Neural progenitor cell (in vitro differentiated cells): ENCODE measurements at regions not wholly inside any gene's neighbourhood (a gene's known extent, or its start where the extent isn't known, plus 50 kb on each side); places are given as distances from the start of the nearest gene placed in this dataset.
A peak's percentile ranks its signal among the peaks of the same experiment; 100 is the strongest.

ENCODE experiments used
- DNase-seq: peaks from one replicate; pipeline ENCODE4 v3.0.0-alpha.2; 2016; ENCODE audit warnings: low spot score
- H2AFZ ChIP-seq: fragments of 200-600 bp; sonication (generic); replicated peaks from 2 replicates; pipeline ENCODE4 v1.6.1; 2016; ENCODE audit warnings: antibody characterized with exemption
- H3F3A ChIP-seq: fragments of 200-600 bp; sonication (generic); 2 replicates; pipeline ENCODE4 v1.6.1; 2016; ENCODE audit warnings: antibody characterized with exemption, low read depth
- H3K27ac ChIP-seq: fragments of 200-600 bp; sonication (generic); 2 replicates; pipeline ENCODE4 v1.5.1; 2016; ENCODE audit warnings: mild to moderate bottlenecking
- H3K27me3 ChIP-seq: fragments of 200-600 bp; sonication (generic); 2 replicates; pipeline ENCODE4 v1.6.1; 2016; ENCODE audit warnings: mild to moderate bottlenecking, moderate library complexity
- H3K36me3 ChIP-seq: fragments of 200-600 bp; sonication (generic); 2 replicates; pipeline ENCODE4 v1.5.1; 2016
- H3K4me1 ChIP-seq: fragments of 200-600 bp; sonication (generic); 2 replicates; pipeline ENCODE4 v1.6.1; 2016; ENCODE audit warnings: mixed run types
- H3K4me2 ChIP-seq: fragments of 200-600 bp; sonication (generic); 2 replicates; pipeline ENCODE4 v1.6.1; 2016
- H3K4me3 ChIP-seq: fragments of 200-600 bp; sonication (generic); 2 replicates; pipeline ENCODE4 v1.5.1; 2016
- H3K79me2 ChIP-seq: fragments of 200-600 bp; sonication (generic); 2 replicates; pipeline ENCODE4 v1.6.1; 2016; ENCODE audit warnings: low read depth
- H3K9ac ChIP-seq: fragments of 200-600 bp; sonication (generic); 2 replicates; pipeline ENCODE4 v1.6.1; 2016
- H3K9me3 ChIP-seq: fragments of 200-600 bp; sonication (generic); 2 replicates; pipeline ENCODE4 v1.5.1; 2016; ENCODE audit warnings: low read depth
- H4K20me1 ChIP-seq: fragments of 200-600 bp; sonication (generic); 2 replicates; pipeline ENCODE4 v1.6.1; 2016; ENCODE audit warnings: low read depth
- H3K27ac Mint-ChIP-seq: 3 replicates; pipeline ENCODE4 v1.8.0; 2021; ENCODE audit warnings: mixed read lengths
- H3K27me3 Mint-ChIP-seq: 2 replicates; pipeline ENCODE4 v1.8.0; 2022; ENCODE audit warnings: low read depth, mild to moderate bottlenecking, inconsistent platforms, moderate library complexity, mixed read lengths; ENCODE audit not compliant: insufficient read depth
- H3K36me3 Mint-ChIP-seq: 3 replicates; pipeline ENCODE4 v1.8.0; 2021; ENCODE audit warnings: mixed read lengths
- H3K4me1 Mint-ChIP-seq: 3 replicates; pipeline ENCODE4 v1.8.0; 2021; ENCODE audit warnings: mixed read lengths
- H3K4me3 Mint-ChIP-seq: 3 replicates; pipeline ENCODE4 v1.8.0; 2021; ENCODE audit warnings: mild to moderate bottlenecking, moderate library complexity, mixed read lengths
- H3K9me3 Mint-ChIP-seq: 3 replicates; pipeline ENCODE4 v1.8.0; 2020; ENCODE audit warnings: mixed read lengths
- EZH2 ChIP-seq: fragments of 200-600 bp; sonication (generic); IDR thresholded peaks from 2 replicates; pipeline ENCODE4 v1.6.1; 2017; ENCODE audit warnings: antibody characterized with exemption, mild to moderate bottlenecking, moderate library complexity
- TF ChIP-seq, protein P1 (sequence below): fragments of 200-600 bp; sonication (generic); IDR thresholded peaks from 2 replicates; pipeline ENCODE4 v1.5.1; 2017; ENCODE audit warnings: antibody characterized with exemption, mild to moderate bottlenecking

DNA sequence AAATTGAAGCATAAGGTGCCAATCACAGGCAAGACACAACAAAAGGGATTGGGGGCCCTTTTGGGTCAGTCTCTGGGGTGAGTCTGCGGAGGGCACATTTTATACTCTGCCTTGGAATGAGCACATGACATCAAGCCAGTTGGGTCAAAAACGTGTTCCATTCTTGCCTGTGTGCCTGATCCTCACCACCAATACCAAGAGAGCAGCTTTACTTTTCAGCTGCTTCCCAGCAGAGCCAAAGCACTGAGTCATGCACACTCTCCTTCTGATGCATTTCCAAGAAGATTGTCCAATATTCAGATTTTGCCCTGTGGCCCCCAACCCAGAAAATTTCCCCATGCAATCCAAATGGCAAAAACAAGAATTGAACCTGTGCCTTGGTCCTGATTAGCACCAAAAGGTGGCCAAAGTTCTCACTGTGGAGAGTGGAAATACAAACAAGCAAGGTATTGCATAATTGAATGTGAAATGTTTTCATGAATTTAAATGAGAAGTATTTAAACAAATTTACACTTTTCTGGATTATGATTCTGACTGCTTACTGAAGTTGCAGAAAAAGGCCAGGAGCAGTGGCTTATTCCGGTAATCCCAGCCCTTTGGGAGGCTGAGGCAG, 217.8 kb upstream of the SOX9 start:
- no peak overlapping the region for H2AFZ ChIP-seq
- TF ChIP-seq, protein P1, sequence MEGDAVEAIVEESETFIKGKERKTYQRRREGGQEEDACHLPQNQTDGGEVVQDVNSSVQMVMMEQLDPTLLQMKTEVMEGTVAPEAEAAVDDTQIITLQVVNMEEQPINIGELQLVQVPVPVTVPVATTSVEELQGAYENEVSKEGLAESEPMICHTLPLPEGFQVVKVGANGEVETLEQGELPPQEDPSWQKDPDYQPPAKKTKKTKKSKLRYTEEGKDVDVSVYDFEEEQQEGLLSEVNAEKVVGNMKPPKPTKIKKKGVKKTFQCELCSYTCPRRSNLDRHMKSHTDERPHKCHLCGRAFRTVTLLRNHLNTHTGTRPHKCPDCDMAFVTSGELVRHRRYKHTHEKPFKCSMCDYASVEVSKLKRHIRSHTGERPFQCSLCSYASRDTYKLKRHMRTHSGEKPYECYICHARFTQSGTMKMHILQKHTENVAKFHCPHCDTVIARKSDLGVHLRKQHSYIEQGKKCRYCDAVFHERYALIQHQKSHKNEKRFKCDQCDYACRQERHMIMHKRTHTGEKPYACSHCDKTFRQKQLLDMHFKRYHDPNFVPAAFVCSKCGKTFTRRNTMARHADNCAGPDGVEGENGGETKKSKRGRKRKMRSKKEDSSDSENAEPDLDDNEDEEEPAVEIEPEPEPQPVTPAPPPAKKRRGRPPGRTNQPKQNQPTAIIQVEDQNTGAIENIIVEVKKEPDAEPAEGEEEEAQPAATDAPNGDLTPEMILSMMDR = no peak
- no peak for TF ChIP-seq EZH2
- peaks cover 5% of the 10 kb centered on the region for H3F3A ChIP-seq
- no peaks in the 10 kb centered on the region for H4K20me1 ChIP-seq
- H3K4me3 ChIP-seq = no peak overlapping the region
- H3K27ac Mint-ChIP-seq = no peak overlapping the region
- no peak overlapping the region for H3K27ac ChIP-seq
- H3K79me2 ChIP-seq = no peaks in the 10 kb centered on the region
- peaks cover 4% of the 10 kb centered on the region for H3K4me1 Mint-ChIP-seq
- no peaks in the 10 kb centered on the region for H3K27me3 ChIP-seq
- H3K36me3 ChIP-seq = no peaks in the 10 kb centered on the region
- no peaks in the 10 kb centered on the region for H3K4me1 ChIP-seq
- no peak for DNase-seq
- peaks cover 5% of the 10 kb centered on the region for H3K9me3 Mint-ChIP-seq
- no peak overlapping the region for H3K9ac ChIP-seq
- no peak overlapping the region for H3K4me3 Mint-ChIP-seq
- peaks cover 3% of the 10 kb centered on the region for H3K36me3 Mint-ChIP-seq
- no peaks in the 10 kb centered on the region for H3K9me3 ChIP-seq
- no peaks in the 10 kb centered on the region for H3K27me3 Mint-ChIP-seq
- H3K4me2 ChIP-seq = no peak overlapping the region

DNA sequence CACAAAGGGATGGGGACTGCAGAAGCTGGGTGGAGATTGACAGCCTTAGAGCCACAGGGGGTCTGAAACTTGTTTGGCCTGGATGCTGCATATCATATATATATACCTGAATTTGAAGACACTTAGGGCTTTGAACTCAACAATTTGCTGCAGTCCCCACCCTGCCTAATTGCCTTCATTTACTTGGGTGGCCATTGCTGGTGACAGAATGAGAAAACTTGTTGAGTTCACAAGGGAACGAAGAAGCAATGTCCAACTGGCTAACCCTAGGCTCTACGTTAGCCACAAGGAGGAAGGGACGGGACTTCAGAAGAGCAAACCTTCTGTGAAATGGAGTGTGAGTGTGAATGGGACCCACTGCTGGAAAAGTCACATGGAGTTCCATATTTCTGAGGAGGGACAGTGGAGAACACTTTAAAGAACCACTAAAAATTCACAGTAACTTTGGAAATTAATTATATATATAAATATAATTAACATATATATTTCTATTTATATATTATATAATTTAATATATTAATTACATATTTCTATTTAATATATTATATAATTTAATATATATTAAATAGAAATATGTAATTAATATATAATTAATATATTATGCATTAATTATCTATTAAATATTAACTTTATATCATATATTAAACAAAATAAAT, 215.3 kb upstream of the SOX9 start:
- Mint-ChIP-seq H3K4me3 (peak overlapping the region; percentile 54), H3K4me1 (peaks cover 4% of the 10 kb centered on the region), H3K27ac (no peak overlapping the region), H3K36me3 (peaks cover 3% of the 10 kb centered on the region), H3K9me3 (peaks cover 5% of the 10 kb centered on the region), H3K27me3 (no peaks in the 10 kb centered on the region)
- Histone ChIP-seq H2AFZ (no peak overlapping the region), H3K79me2 (no peaks in the 10 kb centered on the region), H3K4me1 (no peaks in the 10 kb centered on the region), H3K4me3 (no peak overlapping the region), H3F3A (peaks cover 5% of the 10 kb centered on the region), H3K27ac (no peak overlapping the region), H3K9me3 (no peaks in the 10 kb centered on the region), H3K36me3 (no peaks in the 10 kb centered on the region), H4K20me1 (no peaks in the 10 kb centered on the region), H3K4me2 (no peak overlapping the region), H3K27me3 (no peaks in the 10 kb centered on the region), H3K9ac (no peak overlapping the region)
- TF ChIP-seq, protein P1 = no peak
- TF ChIP-seq EZH2 = no peak
- DNase-seq = no peak

DNA sequence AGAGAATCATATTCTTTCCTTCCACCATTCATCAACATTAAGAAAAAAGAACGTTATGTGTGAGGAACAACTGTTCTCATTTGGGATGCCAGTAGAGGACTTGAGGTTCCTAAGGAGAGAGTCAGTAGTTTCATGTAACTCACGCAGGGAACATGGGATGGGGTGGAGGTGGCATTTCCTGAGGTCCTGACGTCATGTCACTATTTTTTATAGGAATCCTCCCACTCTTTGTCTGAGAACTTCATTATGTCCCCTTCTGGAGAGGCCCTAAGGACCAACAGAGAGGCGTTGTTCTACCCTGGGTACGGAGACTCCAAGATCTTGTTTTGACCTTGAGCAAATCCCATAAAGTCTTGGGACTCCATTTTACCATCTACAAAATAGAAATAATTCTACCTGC, 211.7 kb upstream of the SOX9 start:
- no peak overlapping the region for H3K4me3 ChIP-seq
- H3K27me3 Mint-ChIP-seq = no peaks in the 10 kb centered on the region
- peaks cover 5% of the 10 kb centered on the region for H3K9me3 Mint-ChIP-seq
- H3K4me2 ChIP-seq = no peak overlapping the region
- H3K27ac Mint-ChIP-seq = no peak overlapping the region
- H3K36me3 ChIP-seq = no peaks in the 10 kb centered on the region
- no peaks in the 10 kb centered on the region for H3K9me3 ChIP-seq
- no peaks in the 10 kb centered on the region for H3K79me2 ChIP-seq
- DNase-seq = no peak
- H4K20me1 ChIP-seq = no peaks in the 10 kb centered on the region
- no peak overlapping the region for H3K4me3 Mint-ChIP-seq
- peaks cover 5% of the 10 kb centered on the region for H3F3A ChIP-seq
- peaks cover 3% of the 10 kb centered on the region for H3K36me3 Mint-ChIP-seq
- no peak overlapping the region for H3K27ac ChIP-seq
- peaks cover 4% of the 10 kb centered on the region for H3K4me1 Mint-ChIP-seq
- no peak overlapping the region for H2AFZ ChIP-seq
- TF ChIP-seq, protein P1 = no peak
- H3K27me3 ChIP-seq = no peaks in the 10 kb centered on the region
- no peaks in the 10 kb centered on the region for H3K4me1 ChIP-seq
- no peak overlapping the region for H3K9ac ChIP-seq
